ENCODE measurements at regions not wholly inside any gene's neighbourhood (a gene's known extent, or its start where the extent isn't known, plus 50 kb on each side); places are given as distances from the start of the nearest gene placed in this dataset.

- ChIA-PET CTCF (no interaction called here), POLR2A (no interaction called here)
- no peak for FAIRE-seq
- TF ChIP-seq, protein P1, sequence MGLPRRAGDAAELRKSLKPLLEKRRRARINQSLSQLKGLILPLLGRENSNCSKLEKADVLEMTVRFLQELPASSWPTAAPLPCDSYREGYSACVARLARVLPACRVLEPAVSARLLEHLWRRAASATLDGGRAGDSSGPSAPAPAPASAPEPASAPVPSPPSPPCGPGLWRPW (IDR thresholded peaks at IDR 0.05) = no peak
- no peak for TF ChIP-seq CHD4 (IDR thresholded peaks at IDR 0.05; ENCODE audit: borderline replicate concordance)
- TF ChIP-seq NR3C1 (IDR thresholded peaks at IDR 0.05) = no peak
- TF ChIP-seq MYC (IDR thresholded peaks at IDR 0.05; ENCODE audit: borderline replicate concordance, low read length) = no peak
- TF ChIP-seq EHMT2 (IDR thresholded peaks at IDR 0.05; ENCODE audit: low read depth) = no peak
- no peak for TF ChIP-seq KDM1A (IDR thresholded peaks at IDR 0.05; ENCODE audit: low read depth)
- TF ChIP-seq CBX2 (IDR thresholded peaks at IDR 0.05; ENCODE audit: borderline replicate concordance, low read depth) = no peak
- no peak for TF ChIP-seq ZNF302 (CRISPR knock-in tag; IDR thresholded peaks at IDR 0.05)
- no peak for TF ChIP-seq RARB (CRISPR knock-in tag; IDR thresholded peaks at IDR 0.05)
- no peak for TF ChIP-seq MAZ (IDR thresholded peaks at IDR 0.05; ENCODE audit: borderline replicate concordance, low read depth, low read length)
- H3K4me2 ChIP-seq = no peak overlapping the region
- H3K27ac ChIP-seq = no peak overlapping the region
- DNase-seq (ENCODE audit: low read depth in 1 of 2, low spot score in 1 of 2) = no peak
- no peak for ATAC-seq
- no peaks in the 10 kb centered on the region for H3K9me3 ChIP-seq
- 63% methylated on average over 1 of the region's 1 CpG for WGBS (ENCODE audit: missing lambda C conversion rate)
- no peak overlapping the region for H3K4me3 ChIP-seq
- H3K4me1 ChIP-seq = no peaks in the 10 kb centered on the region
These were observed 1560.6 kb downstream of the STIM2 start for GRCh38 chr4:28421221-28421620.

- FAIRE-seq = no peak
- H3K9me3 ChIP-seq = no peaks in the 10 kb centered on the region
- POLR2A ChIA-PET = no interaction called here
- CTCF ChIA-PET = no interaction called here
- H3K4me1 ChIP-seq = no peaks in the 10 kb centered on the region
- DNase-seq (ENCODE audit: low read depth in 1 of 2, low spot score in 1 of 2) = no peak
- H3K4me2 ChIP-seq = no peak overlapping the region
- 9% methylated on average over 1 of the region's 1 CpG for WGBS (ENCODE audit: missing lambda C conversion rate)
- no peak overlapping the region for H3K4me3 ChIP-seq
- no peak for TF ChIP-seq ESRRA (IDR thresholded peaks at IDR 0.05; ENCODE audit: borderline replicate concordance, low read length)
- no peak for TF ChIP-seq TP53 (CRISPR knock-in tag; IDR thresholded peaks at IDR 0.05)
- TF ChIP-seq MYC (IDR thresholded peaks at IDR 0.05; ENCODE audit: borderline replicate concordance, low read length) = no peak
- TF ChIP-seq, protein P2, sequence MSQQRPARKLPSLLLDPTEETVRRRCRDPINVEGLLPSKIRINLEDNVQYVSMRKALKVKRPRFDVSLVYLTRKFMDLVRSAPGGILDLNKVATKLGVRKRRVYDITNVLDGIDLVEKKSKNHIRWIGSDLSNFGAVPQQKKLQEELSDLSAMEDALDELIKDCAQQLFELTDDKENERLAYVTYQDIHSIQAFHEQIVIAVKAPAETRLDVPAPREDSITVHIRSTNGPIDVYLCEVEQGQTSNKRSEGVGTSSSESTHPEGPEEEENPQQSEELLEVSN (IDR thresholded peaks at IDR 0.05; ENCODE audit: borderline replicate concordance, low read depth) = no peak
- no peak for TF ChIP-seq NFE2L2 (conservative IDR thresholded peaks at IDR 0.05; ENCODE audit: low read length)
- TF ChIP-seq POLR2A (IDR thresholded peaks at IDR 0.05; ENCODE audit: low read length) = no peak
- TF ChIP-seq EHMT2 (IDR thresholded peaks at IDR 0.05; ENCODE audit: low read depth) = no peak
- no peak for TF ChIP-seq RFX5 (IDR thresholded peaks at IDR 0.05)
- TF ChIP-seq PBX3 (IDR thresholded peaks at IDR 0.05) = no peak
- TF ChIP-seq FOSL2 (IDR thresholded peaks at IDR 0.05) = no peak
- no peak for TF ChIP-seq FOSL2 (CRISPR knock-in tag; IDR thresholded peaks at IDR 0.05)
- TF ChIP-seq EP300 (IDR thresholded peaks at IDR 0.05) = no peak
- TF ChIP-seq HDAC2 (IDR thresholded peaks at IDR 0.05) = no peak
- no peak for TF ChIP-seq CHD4 (IDR thresholded peaks at IDR 0.05; ENCODE audit: borderline replicate concordance)
- TF ChIP-seq TFCP2L1 (CRISPR knock-in tag; IDR thresholded peaks at IDR 0.05) = no peak
- TF ChIP-seq, protein P1 (IDR thresholded peaks at IDR 0.05) = no peak
- TF ChIP-seq BHLHE40 (IDR thresholded peaks at IDR 0.05; ENCODE audit: low read depth, low read length) = no peak
- H3K27ac ChIP-seq = no peak overlapping the region
- no peak for ATAC-seq
These were observed 1565.6 kb downstream of the STIM2 start for GRCh38 chr4:28426251-28426650.

DNA sequence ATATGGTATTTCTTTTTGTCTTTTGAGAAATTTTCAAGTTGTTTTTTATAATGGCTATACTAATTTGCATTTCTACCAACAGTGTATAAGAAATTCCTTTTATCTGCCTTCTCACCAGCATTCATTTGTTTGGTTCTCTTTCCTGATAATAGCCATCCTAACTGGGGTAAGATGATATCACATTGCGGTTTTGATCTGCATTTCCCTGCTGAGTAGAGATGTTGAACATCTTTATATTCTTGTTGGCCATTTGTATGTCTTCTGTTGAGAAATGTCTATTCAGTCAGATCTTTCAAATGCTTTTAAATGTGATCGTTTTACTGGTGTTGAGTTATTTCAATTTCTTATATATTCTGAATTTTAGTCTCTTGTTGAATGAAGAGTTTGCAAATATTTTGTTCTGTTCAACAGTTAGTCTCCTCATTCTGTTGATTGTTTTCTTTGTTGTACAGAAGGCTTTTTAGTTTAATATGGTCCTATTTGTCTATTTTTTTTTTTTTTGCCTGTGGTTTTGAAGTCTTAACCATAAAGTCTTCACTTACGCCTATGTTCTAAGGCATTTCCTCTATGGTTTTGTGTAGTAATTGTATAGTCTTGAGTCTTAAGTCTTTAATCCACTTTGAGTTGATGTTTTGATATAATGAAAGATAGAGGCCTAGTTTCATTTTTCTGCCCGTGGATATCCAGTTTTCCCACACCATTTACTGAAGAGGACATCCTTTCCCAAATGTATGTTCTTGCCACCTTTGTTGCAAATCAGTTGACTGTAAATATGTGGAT, 1566.9 kb downstream of the STIM2 start:
- no peak overlapping the region for H3K4me3 ChIP-seq
- ChIA-PET CTCF (no interaction called here), POLR2A (no interaction called here)
- no peaks in the 10 kb centered on the region for H3K4me1 ChIP-seq
- FAIRE-seq (no peak), ATAC-seq (no peak), DNase-seq (ENCODE audit: low read depth in 1 of 2, low spot score in 1 of 2) (no peak)
- H3K4me2 ChIP-seq = no peak overlapping the region
- no peaks in the 10 kb centered on the region for H3K9me3 ChIP-seq
- 45% methylated on average over 4 of the region's 4 CpGs for WGBS (ENCODE audit: missing lambda C conversion rate)
- no peak overlapping the region for H3K27ac ChIP-seq
- TF ChIP-seq POLR2AphosphoS2 (conservative IDR thresholded peaks at IDR 0.05; ENCODE audit: low read length) = no peak
- no peak for TF ChIP-seq ZFP36 (IDR thresholded peaks at IDR 0.05; ENCODE audit: borderline replicate concordance, partially characterized antibody)
- TF ChIP-seq BHLHE40 (IDR thresholded peaks at IDR 0.05; ENCODE audit: low read depth, low read length) = no peak
- no peak for TF ChIP-seq GATA3 (IDR thresholded peaks at IDR 0.05; ENCODE audit: borderline replicate concordance)
- TF ChIP-seq NFE2L2 (conservative IDR thresholded peaks at IDR 0.05; ENCODE audit: low read length) = no peak
- TF ChIP-seq MYC (IDR thresholded peaks at IDR 0.05; ENCODE audit: borderline replicate concordance, low read length) = no peak
- no peak for TF ChIP-seq PBX3 (IDR thresholded peaks at IDR 0.05)
- TF ChIP-seq RNF2 (IDR thresholded peaks at IDR 0.05; ENCODE audit: borderline replicate concordance, low read depth) = no peak
- no peak for TF ChIP-seq REST (IDR thresholded peaks at IDR 0.05)
